Right renal cortex interstitium (tissue), 3 donors: ENCODE measurements at regions not wholly inside any gene's neighbourhood (a gene's known extent, or its start where the extent isn't known, plus 50 kb on each side); places are given as distances from the start of the nearest gene placed in this dataset.

ENCODE experiments used
- DNase-seq, 3 donors: peaks; one replicate each; pipeline ENCODE4 v3.0.0-alpha.2; 2013; ENCODE audit warnings: low read depth in 3 of 3, low spot score in 2 of 3

- DNase-seq: no peak
Measured at GRCh38 chr9:84447305-84447704, 106.7 kb upstream of the SLC28A3 start.

GRCh38 chr9:84450029-84450428 is 109.5 kb upstream of the SLC28A3 start:
- no peak for DNase-seq

- DNase-seq: no peak
Measured at GRCh38 chr9:84456527-84456926, 116.0 kb upstream of the SLC28A3 start.

- no peak for DNase-seq
Measured at GRCh38 chr9:84460695-84461094, 120.1 kb upstream of the SLC28A3 start.

- DNase-seq: no peak
Measured at GRCh38 chr9:84463272-84463671, 122.7 kb upstream of the SLC28A3 start.

GRCh38 chr9:84466580-84467285 is 126.2 kb upstream of the SLC28A3 start:
- DNase-seq: no peak

GRCh38 chr9:84471816-84472215 is 131.3 kb upstream of the SLC28A3 start:
- no peak for DNase-seq

- DNase-seq: no peak
Measured at GRCh38 chr9:84478996-84479395, 138.4 kb upstream of the SLC28A3 start.

GRCh38 chr9:84480071-84480470 is 139.5 kb upstream of the SLC28A3 start:
- DNase-seq: no peak

- DNase-seq: no peak
Measured at GRCh38 chr9:84481231-84481630, 140.7 kb upstream of the SLC28A3 start.

GRCh38 chr9:84481636-84482218 is 141.2 kb upstream of the SLC28A3 start:
- DNase-seq: no peak

- DNase-seq: no peak
Measured at GRCh38 chr9:84482607-84483006, 142.0 kb upstream of the SLC28A3 start.

GRCh38 chr9:84484172-84484571 is 143.6 kb upstream of the SLC28A3 start:
- DNase-seq: no peak

- no peak for DNase-seq
Measured at GRCh38 chr9:84485539-84485938, 145.0 kb upstream of the SLC28A3 start.

GRCh38 chr9:84486663-84487062 is 146.1 kb upstream of the SLC28A3 start:
- DNase-seq: no peak

- no peak for DNase-seq
Measured at GRCh38 chr9:84490206-84490841, 149.8 kb upstream of the SLC28A3 start.

- DNase-seq: no peak
Measured at GRCh38 chr9:84490842-84491325, 150.3 kb upstream of the SLC28A3 start.

GRCh38 chr9:84492366-84493159 is 152.0 kb upstream of the SLC28A3 start:
- no peak for DNase-seq

GRCh38 chr9:84493284-84493947 is 152.9 kb upstream of the SLC28A3 start:
- no peak for DNase-seq

GRCh38 chr9:84499969-84500582 is 159.5 kb upstream of the SLC28A3 start:
- no peak for DNase-seq
